ENCODE measurements at regions not wholly inside any gene's neighbourhood (a gene's known extent, or its start where the extent isn't known, plus 50 kb on each side); places are given as distances from the start of the nearest gene placed in this dataset.

DNA sequence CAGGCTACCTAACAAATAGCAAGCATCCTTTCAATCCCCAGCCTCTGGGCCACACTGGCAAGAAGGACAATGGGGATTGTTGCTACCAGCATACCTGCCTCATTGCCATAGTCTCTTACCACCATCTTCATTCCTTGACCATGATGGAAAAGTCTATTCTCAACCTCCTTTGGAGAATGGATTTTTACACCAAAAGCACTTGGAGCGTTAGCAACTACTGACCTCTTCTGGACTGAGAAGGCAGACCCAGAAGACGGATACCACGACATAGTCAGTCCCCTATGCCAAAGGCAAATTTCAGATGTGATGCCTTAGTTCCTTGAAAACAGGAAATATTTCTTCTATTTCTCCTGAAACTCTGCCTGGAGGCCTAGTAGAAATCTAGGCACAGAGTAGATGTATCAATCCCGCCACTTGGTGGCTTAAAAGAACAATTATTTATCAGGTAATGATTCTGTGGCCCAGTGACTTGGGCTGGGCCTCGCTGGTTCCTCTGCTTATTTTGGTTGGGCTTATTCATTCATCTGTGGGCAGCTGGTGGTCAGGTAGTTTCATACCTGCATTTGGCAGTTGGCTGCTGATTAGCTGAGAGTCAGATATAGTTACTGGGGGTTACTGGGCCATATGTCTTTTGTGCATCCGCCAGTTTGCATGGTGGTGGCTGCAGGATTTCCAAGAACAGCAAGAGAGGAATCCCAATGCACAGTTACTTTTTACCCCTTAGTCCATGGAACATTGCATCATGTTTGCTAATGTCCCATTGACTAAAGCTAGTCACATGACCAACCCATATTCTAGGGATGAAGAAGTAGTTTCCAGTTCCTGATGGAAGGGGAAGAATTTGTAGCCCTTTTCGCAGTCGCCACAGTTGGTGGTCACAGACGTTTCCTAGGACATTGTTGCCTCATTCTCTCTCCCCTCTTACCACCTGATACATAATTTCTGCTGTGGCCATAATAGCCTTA is 75.2 kb downstream of the DHCR7 start:
- TF ChIP-seq YY1 (IDR thresholded peaks at IDR 0.05; ENCODE audit: insufficient read depth, insufficient read length): no peak
- no peak for TF ChIP-seq SUZ12 (IDR thresholded peaks at IDR 0.05; ENCODE audit: extremely low read depth, insufficient read depth, insufficient read length)

Data from NT2/D1 (cell line).